B cell (primary cell): ENCODE measurements at regions not wholly inside any gene's neighbourhood (a gene's known extent, or its start where the extent isn't known, plus 50 kb on each side); places are given as distances from the start of the nearest gene placed in this dataset.

Source experiments
- ATAC-seq: fragments of 200-7000 bp; cut with Tn5 transposase; one replicate; pipeline ENCODE4 v1.10.0; 2021; ENCODE audit warnings: low read depth, mild to moderate bottlenecking, moderate number of reproducible peaks, moderate library complexity
- CTCF ChIA-PET: fragments of 350-600 bp; sonication (Branson Sonifier 250); formaldehyde crosslinking; loops from one replicate; lab custom pipeline; 2021; ENCODE audit warnings: antibody characterized with exemption, inconsistent platforms; lab: Charles Lee
- POLR2A ChIA-PET: fragments of 350-600 bp; sonication (Branson Sonifier 250); formaldehyde crosslinking; loops from one replicate; lab custom pipeline; 2021; ENCODE audit warnings: antibody characterized with exemption; lab: Charles Lee
- DNase-seq: peaks from one replicate; pipeline ENCODE4 v3.0.0; 2013
- H2AFZ ChIP-seq: 2 replicates; pipeline ENCODE4 v1.6.1; 2012; ENCODE audit warnings: mild to moderate bottlenecking, low read depth, low read length; ENCODE audit not compliant: insufficient read depth, poor library complexity, severe bottlenecking
- H3K27ac ChIP-seq, 2 donors: 1 replicate in 1 of 2; 2 replicates in 1 of 2; pipeline ENCODE4 v1.5.1; 2012 to 2013; ENCODE audit warnings: low read length in 2 of 2, mild to moderate bottlenecking in 2 of 2, moderate library complexity in 1 of 2
- H3K27me3 ChIP-seq, 4 experiments: fragments of 200-600 bp in 1 of 4; sonication (generic) in 1 of 4; replicated peaks in 1 of 4; 1 replicate in 2 of 4; 2 replicates in 2 of 4; pipeline versions ENCODE4 v1.6.1 to v1.7.0; 2013 to 2016; ENCODE audit warnings: low read length in 3 of 4, mild to moderate bottlenecking in 2 of 4, mixed read lengths in 1 of 4, moderate library complexity in 1 of 4; ENCODE audit not compliant: insufficient read depth in 4 of 4, control insufficient read depth in 3 of 4; ENCODE audit errors: control extremely low read depth in 1 of 4
- H3K36me3 ChIP-seq, 2 experiments: replicated peaks in 1 of 2; 1 replicate in 1 of 2; 2 replicates in 1 of 2; pipeline versions ENCODE4 v1.6.1 to v1.7.1; 2013; ENCODE audit warnings: low read length in 1 of 2; ENCODE audit not compliant: insufficient read depth in 2 of 2, control insufficient read depth in 1 of 2; ENCODE audit errors: control extremely low read depth in 1 of 2, extremely low read depth in 1 of 2
- H3K4me1 ChIP-seq, 2 donors: fragments of 200-600 bp in 1 of 2; sonication (generic) in 1 of 2; 1 replicate in 1 of 2; 2 replicates in 1 of 2; pipeline versions ENCODE4 v1.5.1 to v1.6.1; 2013 to 2017; ENCODE audit warnings: low read length in 2 of 2; ENCODE audit not compliant: control insufficient read depth in 2 of 2, insufficient read depth in 2 of 2
- H3K4me2 ChIP-seq: replicated peaks from 2 replicates; pipeline ENCODE3; 2012; ENCODE audit warnings: mild to moderate bottlenecking, low read depth, low read length; ENCODE audit not compliant: poor library complexity, severe bottlenecking
- H3K4me3 ChIP-seq, 5 experiments: fragments of 200-600 bp in 1 of 5; sonication (generic) in 1 of 5; 1 replicate in 3 of 5; 2 replicates in 2 of 5; pipeline versions ENCODE4 v1.5.1 to v1.7.0; 2011 to 2016; ENCODE audit warnings: low read length in 4 of 5, mild to moderate bottlenecking in 4 of 5, low read depth in 2 of 5, control low read depth in 1 of 5, moderate library complexity in 1 of 5; ENCODE audit not compliant: insufficient read depth in 1 of 5; ENCODE audit errors: control extremely low read depth in 1 of 5, extremely low read depth in 1 of 5
- H3K79me2 ChIP-seq: fragments of 200-600 bp; sonication (generic); one replicate; pipeline ENCODE4 v1.6.0; 2016; ENCODE audit warnings: low read length; ENCODE audit not compliant: control insufficient read depth, insufficient read depth
- H3K9ac ChIP-seq: fragments of 200-600 bp; sonication (generic); 2 replicates; pipeline ENCODE4 v1.6.1; 2017; ENCODE audit warnings: mild to moderate bottlenecking, low read length, moderate library complexity
- H3K9me3 ChIP-seq, 3 donors: one replicate each; pipeline versions ENCODE4 v1.6.1 to v1.7.1; 2013; ENCODE audit warnings: low read length in 2 of 3; ENCODE audit not compliant: control insufficient read depth in 2 of 3, insufficient read depth in 1 of 3; ENCODE audit errors: control extremely low read depth in 1 of 3
- H4K20me1 ChIP-seq: 2 replicates; pipeline ENCODE4 v1.6.0; 2012; ENCODE audit warnings: mild to moderate bottlenecking, low read length; ENCODE audit not compliant: insufficient read depth, control insufficient read depth, poor library complexity, severe bottlenecking
- H3K27ac Mint-ChIP-seq: one replicate; pipeline ENCODE4 v1.8.0; 2021; ENCODE audit warnings: mixed read lengths
- H3K27me3 Mint-ChIP-seq: one replicate; pipeline ENCODE4 v1.8.0; 2021; ENCODE audit warnings: mixed read lengths
- H3K4me1 Mint-ChIP-seq: one replicate; pipeline ENCODE4 v1.8.0; 2021; ENCODE audit warnings: mixed read lengths
- H3K4me3 Mint-ChIP-seq: one replicate; pipeline ENCODE4 v1.8.0; 2021; ENCODE audit warnings: mixed read lengths
- H3K9me3 Mint-ChIP-seq: one replicate; pipeline ENCODE4 v1.8.0; 2022; ENCODE audit warnings: mixed read lengths; ENCODE audit not compliant: insufficient read depth
- CTCF ChIP-seq: fragments of 200-600 bp; IDR thresholded peaks from one replicate; pipeline ENCODE4 v1.8.0; 2022; ENCODE audit warnings: antibody characterized with exemption, mild to moderate bottlenecking
- EZH2 ChIP-seq: IDR thresholded peaks from 2 replicates; pipeline ENCODE4 v1.6.1; 2012; ENCODE audit warnings: borderline replicate concordance, low read depth, mild to moderate bottlenecking, moderate library complexity, low read length; ENCODE audit not compliant: insufficient read depth, poor library complexity, severe bottlenecking
- WGBS: methylation state at CpG from one replicate; pipeline ENCODE4 v1.1.5; 2013; ENCODE audit warnings: missing lambda C conversion rate; ENCODE audit not compliant: insufficient coverage; 5-methylcytosine and 5-hydroxymethylcytosine counted together
- intact Hi-C: fragments of 100-400 bp; cut with micrococcal nuclease; formaldehyde crosslinking; loops from one replicate; pipeline ENCODE4 v1.10.0; 2022

GRCh38 chr7:96837593-96837992, 127.9 kb upstream of the SEM1 start:
- no peak for DNase-seq

GRCh38 chr7:96838481-96838880, 128.8 kb upstream of the SEM1 start:
- ATAC-seq (no peak), DNase-seq (no peak)
- Histone ChIP-seq H3K9ac (no peak overlapping the region), H3K4me2 (no peak overlapping the region), H3K36me3 (no peaks in the 10 kb centered on the region), H3K4me1 (no peaks in the 10 kb centered on the region), H3K79me2 (no peaks in the 10 kb centered on the region), H3K4me3 (no peak overlapping the region), H3K27me3 (no peaks in the 10 kb centered on the region), H2AFZ (no peak overlapping the region), H4K20me1 (no peaks in the 10 kb centered on the region), H3K27ac (no peak overlapping the region), H3K9me3 (no peaks in the 10 kb centered on the region)
- intact Hi-C loops: no loop called here
- ChIA-PET CTCF (no interaction called here), POLR2A (no interaction called here)
- peaks cover 11% of the 10 kb centered on the region for H3K4me1 Mint-ChIP-seq
- no peak overlapping the region for H3K4me3 Mint-ChIP-seq
- H3K27me3 Mint-ChIP-seq: no peaks in the 10 kb centered on the region
- no peaks in the 10 kb centered on the region for H3K9me3 Mint-ChIP-seq
- TF ChIP-seq EZH2 (no peak), CTCF (no peak)
- WGBS: 75% methylated on average over 6 of the region's 7 CpGs
- H3K27ac Mint-ChIP-seq: no peak overlapping the region

More at GRCh38 chr7:96837593-96837992, 127.9 kb upstream of the SEM1 start:
- H3K9ac ChIP-seq: no peak overlapping the region
- no peak overlapping the region for H3K27ac ChIP-seq
- Mint-ChIP-seq H3K27me3 (no peaks in the 10 kb centered on the region), H3K4me3 (no peak overlapping the region), H3K9me3 (no peaks in the 10 kb centered on the region), H3K4me1 (peaks cover 11% of the 10 kb centered on the region), H3K27ac (no peak overlapping the region)
- no peaks in the 10 kb centered on the region for H3K79me2 ChIP-seq
- H3K4me2 ChIP-seq: no peak overlapping the region
- ChIA-PET CTCF (no interaction called here), POLR2A (no interaction called here)
- no peak overlapping the region for H2AFZ ChIP-seq
- H3K4me3 ChIP-seq: no peak overlapping the region
- no peaks in the 10 kb centered on the region for H3K27me3 ChIP-seq
- H3K9me3 ChIP-seq: no peaks in the 10 kb centered on the region
- no peaks in the 10 kb centered on the region for H3K4me1 ChIP-seq
- no CpG with 5 or more reads among the region's 2 CpGs for WGBS
- TF ChIP-seq EZH2: no peak
- TF ChIP-seq CTCF: no peak
- no peaks in the 10 kb centered on the region for H3K36me3 ChIP-seq
- intact Hi-C loops: no loop called here
- no peak for ATAC-seq
- no peaks in the 10 kb centered on the region for H4K20me1 ChIP-seq
